Mesenchymal stem cell (in vitro differentiated cells and primary cell): ENCODE measurements at regions not wholly inside any gene's neighbourhood (a gene's known extent, or its start where the extent isn't known, plus 50 kb on each side); places are given as distances from the start of the nearest gene placed in this dataset.
"Not testable (repeated sequence)": the region's sequence is repeated elsewhere in the genome, so short reads cannot be mapped to it uniquely, and the experiment has no call there.

Experiments used
- DNase-seq: peaks from one replicate; pipeline ENCODE4 v3.0.0-alpha.2; 2013
- H2AFZ ChIP-seq: one replicate; pipeline ENCODE4 v1.6.1; 2013; ENCODE audit warnings: low read depth, mild to moderate bottlenecking, control low read depth, inconsistent platforms, low read length, moderate library complexity
- H2AK5ac ChIP-seq: 2 replicates; pipeline ENCODE4 v1.6.1; 2013; ENCODE audit warnings: low read length, moderate library complexity, mild to moderate bottlenecking, inconsistent platforms; ENCODE audit not compliant: severe bottlenecking
- H2BK120ac ChIP-seq: one replicate; pipeline ENCODE4 v1.6.1; 2013; ENCODE audit warnings: low read depth, mild to moderate bottlenecking, inconsistent platforms, low read length, moderate library complexity
- H2BK12ac ChIP-seq, 2 experiments: one replicate each; pipeline ENCODE4 v1.6.1; 2013; ENCODE audit warnings: inconsistent platforms in 2 of 2, low read length in 2 of 2, mild to moderate bottlenecking in 2 of 2, moderate library complexity in 2 of 2, control low read depth in 1 of 2
- H2BK15ac ChIP-seq: one replicate; pipeline ENCODE4 v1.6.1; 2013; ENCODE audit warnings: mild to moderate bottlenecking, low read depth, inconsistent platforms; ENCODE audit not compliant: poor library complexity, severe bottlenecking
- H2BK5ac ChIP-seq: 2 replicates; pipeline ENCODE4 v1.6.1; 2013; ENCODE audit warnings: low read depth, mild to moderate bottlenecking, low read length, control low read depth, inconsistent platforms; ENCODE audit not compliant: poor library complexity, severe bottlenecking
- H3K14ac ChIP-seq, 2 experiments: one replicate each; pipeline ENCODE4 v1.6.1; 2013; ENCODE audit warnings: inconsistent platforms in 2 of 2, low read length in 2 of 2, control low read depth in 1 of 2, mild to moderate bottlenecking in 1 of 2, moderate library complexity in 1 of 2
- H3K18ac ChIP-seq, 2 experiments: one replicate each; pipeline ENCODE4 v1.6.1; 2013; ENCODE audit warnings: inconsistent platforms in 2 of 2, low read length in 2 of 2, control low read depth in 1 of 2, low read depth in 1 of 2, mild to moderate bottlenecking in 1 of 2
- H3K23ac ChIP-seq, 2 experiments: one replicate each; pipeline ENCODE4 v1.6.1; 2013; ENCODE audit warnings: inconsistent platforms in 2 of 2, low read length in 2 of 2, mild to moderate bottlenecking in 2 of 2, moderate library complexity in 2 of 2, control low read depth in 1 of 2
- H3K27ac ChIP-seq: 2 replicates; pipeline ENCODE4 v1.5.1; 2013; ENCODE audit warnings: mild to moderate bottlenecking, moderate library complexity, low read length, control low read depth, inconsistent platforms; ENCODE audit not compliant: poor library complexity, severe bottlenecking
- H3K27me3 ChIP-seq, 2 experiments: 2 replicates each; pipeline versions ENCODE4 v1.6.1 to v1.7.0; 2013; ENCODE audit warnings: low read length in 2 of 2, mild to moderate bottlenecking in 2 of 2, moderate library complexity in 2 of 2, control low read depth in 1 of 2, inconsistent platforms in 1 of 2; ENCODE audit not compliant: control insufficient read depth in 1 of 2, insufficient read depth in 1 of 2
- H3K36me3 ChIP-seq, 2 experiments: 2 replicates each; pipeline versions ENCODE4 v1.6.1 to v1.7.0; 2013; ENCODE audit warnings: low read length in 2 of 2, control low read depth in 1 of 2, inconsistent platforms in 1 of 2, low read depth in 1 of 2, mild to moderate bottlenecking in 1 of 2; ENCODE audit not compliant: insufficient read depth in 2 of 2, control insufficient read depth in 1 of 2
- H3K4ac ChIP-seq, 2 experiments: one replicate each; pipeline ENCODE4 v1.6.1; 2013; ENCODE audit warnings: inconsistent platforms in 2 of 2, low read length in 2 of 2, mild to moderate bottlenecking in 2 of 2, moderate library complexity in 2 of 2, control low read depth in 1 of 2, low read depth in 1 of 2
- H3K4me1 ChIP-seq: 2 replicates; pipeline ENCODE4 v1.6.1; 2013; ENCODE audit warnings: low read depth, low read length, control low read depth; ENCODE audit not compliant: control insufficient read depth, insufficient read depth
- H3K4me2 ChIP-seq: 2 replicates; pipeline ENCODE4 v1.6.1; 2013; ENCODE audit warnings: low read length, mild to moderate bottlenecking, inconsistent platforms; ENCODE audit not compliant: poor library complexity, severe bottlenecking
- H3K4me3 ChIP-seq, 2 experiments: 2 replicates each; pipeline versions ENCODE4 v1.5.1 to v1.7.0; 2013; ENCODE audit warnings: low read length in 2 of 2, mild to moderate bottlenecking in 2 of 2, control low read depth in 1 of 2, low read depth in 1 of 2; ENCODE audit not compliant: insufficient read depth in 1 of 2
- H3K79me1 ChIP-seq: replicated peaks from 2 replicates; pipeline ENCODE4 v1.6.1; 2013; ENCODE audit warnings: mild to moderate bottlenecking, control low read depth, low read length, inconsistent platforms; ENCODE audit not compliant: poor library complexity, severe bottlenecking
- H3K9ac ChIP-seq: 2 replicates; pipeline ENCODE4 v1.7.0; 2013; ENCODE audit warnings: mild to moderate bottlenecking, low read length, moderate library complexity
- H3K9me3 ChIP-seq: 2 replicates; pipeline ENCODE4 v1.7.0; 2013; ENCODE audit warnings: mild to moderate bottlenecking, low read length; ENCODE audit not compliant: control insufficient read depth
- H4K8ac ChIP-seq: one replicate; pipeline ENCODE4 v1.6.1; 2013; ENCODE audit warnings: inconsistent platforms, mild to moderate bottlenecking, low read length, moderate library complexity
- H4K91ac ChIP-seq: one replicate; pipeline ENCODE4 v1.6.1; 2013; ENCODE audit warnings: mild to moderate bottlenecking, low read length, inconsistent platforms
- WGBS: methylation state at CpG from one replicate; pipeline ENCODE4 v1.1.7; 2013; ENCODE audit warnings: mixed read lengths; 5-methylcytosine and 5-hydroxymethylcytosine counted together

DNA sequence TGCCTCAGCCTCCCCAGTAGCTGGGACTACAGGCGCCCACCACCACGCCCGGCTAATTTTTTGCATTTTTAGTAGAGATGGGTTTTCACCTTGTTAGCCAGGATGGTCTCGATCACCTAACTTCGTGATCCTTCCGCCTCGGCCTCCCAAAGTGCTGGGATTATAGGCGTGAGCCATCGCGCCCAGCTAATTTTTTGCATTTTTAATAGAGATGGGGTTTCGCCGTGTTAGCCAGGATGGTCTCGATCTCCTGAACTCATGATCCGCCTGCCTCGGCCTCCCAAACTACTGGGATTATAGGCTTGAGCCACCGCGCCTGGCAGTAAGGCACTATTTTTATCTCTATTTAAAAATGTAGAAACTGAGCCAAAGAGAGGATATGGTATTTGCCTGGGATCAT, 1660.2 kb downstream of the SPATA31A7 start:
- not testable (repeated sequence) for H3K9ac ChIP-seq, H2AK5ac ChIP-seq, H2AFZ ChIP-seq, H3K4me3 ChIP-seq, H4K91ac ChIP-seq, H3K9me3 ChIP-seq, DNase-seq, H2BK120ac ChIP-seq, H3K36me3 ChIP-seq, H3K27me3 ChIP-seq, H3K79me1 ChIP-seq, H3K4me1 ChIP-seq, H4K8ac ChIP-seq, H3K4me2 ChIP-seq, H3K14ac ChIP-seq, H2BK15ac ChIP-seq, H3K4ac ChIP-seq, H3K18ac ChIP-seq, H2BK12ac ChIP-seq, H3K27ac ChIP-seq, H2BK5ac ChIP-seq, H3K23ac ChIP-seq
- 85% methylated on average over 9 of the region's 17 CpGs for WGBS

DNA sequence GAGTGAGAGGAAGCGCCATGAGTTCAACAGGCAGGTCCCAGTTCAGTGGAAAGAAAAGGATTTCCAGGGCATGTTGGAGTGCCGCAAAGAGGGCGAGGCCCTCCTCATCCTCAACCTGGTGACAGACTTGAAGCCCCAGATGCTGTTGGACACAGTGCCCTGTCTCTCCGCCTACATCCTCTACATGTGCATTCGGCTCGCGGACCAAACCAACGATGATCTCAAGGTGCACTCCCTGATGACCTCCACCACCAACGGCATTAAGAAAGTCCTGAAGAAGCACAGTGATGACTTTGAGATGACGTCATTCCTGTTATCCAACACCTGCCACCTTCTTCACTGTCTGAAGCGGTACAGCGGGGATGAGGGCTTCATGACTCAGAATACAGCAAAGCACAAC, 1667.4 kb downstream of the SPATA31A7 start:
- DNase-seq, H3K4me1 ChIP-seq, H4K91ac ChIP-seq: not testable (repeated sequence)

DNA sequence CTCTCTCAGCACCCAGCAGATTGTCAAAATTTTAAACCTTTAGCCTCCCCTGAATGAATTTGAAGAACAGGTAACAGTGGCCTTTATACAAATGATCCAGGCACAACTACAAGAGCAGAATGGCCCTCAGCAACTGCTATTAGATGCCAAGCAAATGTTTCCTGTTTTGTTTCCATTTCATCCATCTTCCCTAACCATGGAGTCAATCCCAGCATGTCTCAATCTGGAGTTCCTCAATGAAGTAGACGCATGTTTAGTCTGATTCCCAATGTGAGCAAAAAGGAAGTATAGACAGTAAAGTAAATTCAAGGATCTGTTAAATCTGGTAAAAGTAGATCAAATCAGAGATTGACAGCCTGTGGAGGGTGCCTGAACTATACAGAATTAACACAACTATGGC, 1668.4 kb downstream of the SPATA31A7 start:
- H3K27ac ChIP-seq, H3K4ac ChIP-seq, H3K36me3 ChIP-seq, H2BK12ac ChIP-seq, H3K14ac ChIP-seq, H3K4me3 ChIP-seq, H3K9ac ChIP-seq, H3K79me1 ChIP-seq, H3K4me1 ChIP-seq, H4K91ac ChIP-seq, H2AK5ac ChIP-seq, H3K23ac ChIP-seq, H3K9me3 ChIP-seq, H2AFZ ChIP-seq, H2BK120ac ChIP-seq, H3K4me2 ChIP-seq, H4K8ac ChIP-seq, H3K18ac ChIP-seq, H2BK5ac ChIP-seq, H2BK15ac ChIP-seq, DNase-seq: not testable (repeated sequence)
- H3K27me3 ChIP-seq: peaks cover 4 to 15% of the 10 kb centered on the region in 2 experiments
- WGBS: 85% methylated on average over 1 of the region's 1 CpG

More for the DNA sequence above, 1667.4 kb downstream of the SPATA31A7 start:
- not testable (repeated sequence) for H2BK15ac ChIP-seq, H2BK5ac ChIP-seq, H2BK120ac ChIP-seq, H3K9ac ChIP-seq, H3K4ac ChIP-seq, H3K18ac ChIP-seq, H2AK5ac ChIP-seq, H2BK12ac ChIP-seq, H3K14ac ChIP-seq, H3K4me3 ChIP-seq, H2AFZ ChIP-seq, H3K36me3 ChIP-seq, H3K4me2 ChIP-seq, H3K9me3 ChIP-seq, H3K27ac ChIP-seq, H3K23ac ChIP-seq, H3K79me1 ChIP-seq, H4K8ac ChIP-seq
- H3K27me3 ChIP-seq: peaks cover 0 to 12% of the 10 kb centered on the region in 2 experiments
- WGBS: 89% methylated on average over 5 of the region's 12 CpGs

DNA sequence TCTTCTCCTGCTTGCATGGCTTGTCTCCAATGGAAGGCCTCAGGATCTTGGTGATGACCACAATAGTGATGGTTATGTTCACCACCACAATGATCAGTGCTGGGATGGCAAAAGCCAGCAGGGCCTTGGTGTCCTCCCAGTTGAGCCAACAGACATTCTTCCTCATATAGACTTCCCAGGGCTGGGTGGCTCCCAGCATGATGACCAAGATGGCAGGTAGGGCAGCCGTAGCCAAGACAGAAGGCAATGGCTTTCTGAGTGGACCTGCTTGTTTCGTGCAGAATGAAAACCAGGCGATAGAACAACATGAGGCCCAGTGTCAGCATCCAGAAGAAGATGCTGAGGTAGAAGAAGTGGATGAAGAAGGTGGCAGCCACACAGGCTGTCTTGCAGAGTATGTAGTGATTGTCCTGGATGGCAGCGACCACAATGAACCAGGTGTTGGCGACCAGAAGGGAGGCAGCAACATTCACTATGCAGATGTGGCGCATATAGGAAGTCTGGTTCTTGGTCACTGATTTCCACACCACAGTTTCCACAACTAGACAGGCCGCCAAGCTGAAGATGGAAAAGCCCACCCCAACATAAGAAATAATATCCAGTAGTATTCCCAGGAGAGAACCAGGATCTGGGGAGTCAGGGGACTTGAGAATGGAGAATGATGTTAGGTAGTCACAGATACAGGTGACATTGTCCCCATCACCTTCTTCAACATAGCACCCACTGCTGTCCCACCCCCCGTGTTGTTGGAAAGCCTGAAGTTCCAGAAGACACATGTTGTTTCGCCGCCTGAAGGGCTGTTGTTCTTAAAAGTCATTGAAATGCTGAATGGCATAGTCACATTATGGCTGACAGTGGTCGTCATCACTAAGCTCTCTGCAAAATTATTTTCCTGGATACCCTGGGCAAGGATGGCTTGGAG, 1671.4 kb downstream of the SPATA31A7 start:
- H3K27ac ChIP-seq, H3K79me1 ChIP-seq, H2BK12ac ChIP-seq, H4K8ac ChIP-seq, H3K4me2 ChIP-seq, DNase-seq, H2BK5ac ChIP-seq, H3K9me3 ChIP-seq, H2BK120ac ChIP-seq, H2AK5ac ChIP-seq, H3K4ac ChIP-seq, H3K9ac ChIP-seq, H3K18ac ChIP-seq, H3K14ac ChIP-seq, H3K4me3 ChIP-seq, H3K4me1 ChIP-seq, H3K23ac ChIP-seq, H2AFZ ChIP-seq, H2BK15ac ChIP-seq, H4K91ac ChIP-seq, H3K36me3 ChIP-seq: not testable (repeated sequence)
- 72% methylated on average over 11 of the region's 11 CpGs for WGBS
- peaks cover 15 to 26% of the 10 kb centered on the region in 2 experiments for H3K27me3 ChIP-seq
